GM12878 (cell line): ENCODE measurements at regions not wholly inside any gene's neighbourhood (a gene's known extent, or its start where the extent isn't known, plus 50 kb on each side); places are given as distances from the start of the nearest gene placed in this dataset.

Experiments
- ATAC-seq: fragments of 200-7000 bp; cut with Tn5 transposase; 3 replicates; pipeline ENCODE4 v1.9.1; 2020; ENCODE audit warnings: mild to moderate bottlenecking, moderate library complexity
- BruUV-seq: library from RNA; stranded (reverse); fragments of 400-500 nt; replicated peaks from 2 replicates; lab custom pipeline; 2021; lab: Mats Ljungman, UMichigan
- CTCF ChIA-PET: fragments of 300-600 bp; sonication (Branson Sonifier 250); formaldehyde crosslinking; extraction: SDS; loops from one replicate; lab custom pipeline; 2021; ENCODE audit warnings: inconsistent platforms; lab: Yijun Ruan, JAX
- POLR2A ChIA-PET: fragments of 350-600 bp; formaldehyde crosslinking; extraction: SDS; loops from one replicate; lab custom pipeline; 2021; ENCODE audit warnings: inconsistent platforms; lab: Charles Lee
- RAD21 ChIA-PET: fragments of 300-600 bp; sonication (Branson Sonifier 250); formaldehyde crosslinking; loops from one replicate; lab custom pipeline; 2023; ENCODE audit warnings: antibody characterized with exemption; ENCODE audit not compliant: unreplicated experiment; lab: Charles Lee
- SMC1A ChIA-PET: fragments of 300-600 bp; sonication (Branson Sonifier 250); formaldehyde crosslinking; loops from one replicate; lab custom pipeline; 2023; ENCODE audit not compliant: unreplicated experiment, uncharacterized antibody; lab: Charles Lee
- DNase-seq: peaks from one replicate; pipeline ENCODE4 v3.0.0-alpha.2; 2011; ENCODE audit warnings: low read depth, low spot score
- FAIRE-seq: peaks from 3 replicates; lab custom pipeline; 2011; peaks lifted over from hg19 to GRCh38; lab: Jason Lieb, UNC
- H2AFZ ChIP-seq: 2 replicates; pipeline ENCODE4 v1.6.0; 2011; ENCODE audit warnings: low read depth, low read length, control low read depth; ENCODE audit not compliant: control insufficient read depth
- H3K27ac ChIP-seq: 2 replicates; pipeline ENCODE4 v1.5.1; 2011; ENCODE audit warnings: control low read depth; ENCODE audit not compliant: control insufficient read depth, insufficient read depth
- H3K27me3 ChIP-seq, 2 experiments: replicated peaks in 1 of 2; 2 replicates each; pipeline versions ENCODE4 v1.6.0 to v1.6.1; 2011; ENCODE audit warnings: low read length in 1 of 2; ENCODE audit not compliant: control insufficient read depth in 2 of 2, insufficient read depth in 2 of 2
- H3K36me3 ChIP-seq, 2 experiments: 2 replicates each; pipeline ENCODE4 v1.5.1; 2011; ENCODE audit warnings: low read length in 1 of 2; ENCODE audit not compliant: control insufficient read depth in 2 of 2, insufficient read depth in 2 of 2
- H3K4me1 ChIP-seq: 2 replicates; pipeline ENCODE4 v1.6.1; 2011; ENCODE audit warnings: mild to moderate bottlenecking, low read length, moderate library complexity, mixed read lengths; ENCODE audit not compliant: control insufficient read depth, insufficient read depth
- H3K4me2 ChIP-seq: 2 replicates; pipeline ENCODE4 v1.6.0; 2011; ENCODE audit warnings: control low read depth; ENCODE audit not compliant: control insufficient read depth, insufficient read depth
- H3K4me3 ChIP-seq: fragments of 200-600 bp; sonication (generic); 2 replicates; pipeline ENCODE4 v1.5.1; 2016
- H3K79me2 ChIP-seq: 2 replicates; pipeline ENCODE4 v1.6.0; 2011; ENCODE audit warnings: low read length; ENCODE audit not compliant: control insufficient read depth, insufficient read depth
- H3K9ac ChIP-seq: 2 replicates; pipeline ENCODE4 v1.8.0; 2011; ENCODE audit warnings: low read length, control low read depth, mixed read lengths; ENCODE audit not compliant: control insufficient read depth, insufficient read depth
- H3K9me3 ChIP-seq: replicated peaks from 3 replicates; pipeline ENCODE4 v1.5.1; 2011; ENCODE audit warnings: mild to moderate bottlenecking, low read length; ENCODE audit not compliant: control insufficient read depth, insufficient read depth
- H4K20me1 ChIP-seq: 2 replicates; pipeline ENCODE4 v1.6.0; 2011; ENCODE audit not compliant: control insufficient read depth, insufficient read depth
- BACH1 ChIP-seq: fragments of 450-650 bp; IDR thresholded peaks from 2 replicates; pipeline ENCODE4 v1.6.1; 2017; ENCODE audit warnings: mild to moderate bottlenecking, borderline replicate concordance
- BHLHE40 ChIP-seq, 2 experiments: fragments of 450-650 bp in 1 of 2; IDR thresholded peaks; 2 replicates each; pipeline ENCODE4 v1.6.1; 2011 to 2017; ENCODE audit warnings: low read depth in 2 of 2, borderline replicate concordance in 1 of 2, improper control_type of control experiment in 1 of 2, low read length in 1 of 2, mild to moderate bottlenecking in 1 of 2
- E4F1 ChIP-seq: fragments of 450-650 bp; IDR thresholded peaks from 2 replicates; pipeline ENCODE4 v1.6.1; 2018; ENCODE audit warnings: borderline replicate concordance, mild to moderate bottlenecking; ENCODE audit not compliant: partially characterized antibody
- HDAC6 ChIP-seq: fragments of 200-600 bp; sonication (generic); IDR thresholded peaks from one replicate; pipeline ENCODE4 v1.8.0; 2017; ENCODE audit warnings: antibody characterized with exemption; ENCODE audit not compliant: unreplicated experiment
- MXI1 ChIP-seq: fragments of 150-350 bp; IDR thresholded peaks from 2 replicates; pipeline ENCODE4 v1.6.1; 2011; ENCODE audit warnings: low read depth, mild to moderate bottlenecking, inconsistent platforms, low read length, improper control_type of control experiment
- POLR2AphosphoS5 ChIP-seq: IDR thresholded peaks from 2 replicates; pipeline ENCODE4 v1.6.1; 2011; ENCODE audit warnings: mild to moderate bottlenecking, low read length, inconsistent platforms
- RELA ChIP-seq: fragments of 450-650 bp; IDR thresholded peaks from 2 replicates; pipeline ENCODE4 v1.8.0; 2014; ENCODE audit warnings: borderline replicate concordance; ENCODE audit not compliant: partially characterized antibody
- SIN3A ChIP-seq: IDR thresholded peaks from 2 replicates; pipeline ENCODE4 v1.6.1; 2012; ENCODE audit warnings: low read depth, low read length, improper control_type of control experiment
- SKIL ChIP-seq: fragments of 450-650 bp; IDR thresholded peaks from 2 replicates; pipeline ENCODE4 v1.6.1; 2017; ENCODE audit warnings: mild to moderate bottlenecking, low read depth, inconsistent platforms; ENCODE audit not compliant: poor library complexity, severe bottlenecking
- SMARCA5 ChIP-seq: fragments of 450-650 bp; IDR thresholded peaks from 2 replicates; pipeline ENCODE4 v1.6.1; 2017; ENCODE audit warnings: mild to moderate bottlenecking
- SMC3 ChIP-seq: IDR thresholded peaks from 2 replicates; pipeline ENCODE4 v1.6.1; 2011; ENCODE audit warnings: low read length, improper control_type of control experiment, borderline replicate concordance
- ZBTB40 ChIP-seq: fragments of 450-650 bp; IDR thresholded peaks from 2 replicates; pipeline ENCODE4 v1.6.1; 2016; ENCODE audit warnings: mild to moderate bottlenecking, moderate library complexity, borderline replicate concordance
- ZNF24 ChIP-seq: fragments of 450-650 bp; IDR thresholded peaks from 2 replicates; pipeline ENCODE4 v1.6.1; 2017; ENCODE audit warnings: antibody characterized with exemption, mild to moderate bottlenecking
- WGBS: methylation state at CpG from one replicate; pipeline ENCODE4 v1.1.6; 2016; ENCODE audit warnings: low lambda C conversion rate; ENCODE audit not compliant: insufficient replicate concordance, insufficient coverage; ENCODE audit errors: missing lambda C conversion rate; 5-methylcytosine and 5-hydroxymethylcytosine counted together
- in situ Hi-C: fragments of 300-500 bp; cut with MboI; formaldehyde crosslinking; loops from 9 replicates; pipeline ENCODE4 v1.14.3; 2018; ENCODE audit warnings: mixed read lengths
- intact Hi-C: fragments of 100-400 bp; cut with micrococcal nuclease; formaldehyde crosslinking; loops from one replicate; pipeline ENCODE4 v1.14.2; 2022; ENCODE audit not compliant: unreplicated experiment
- TF ChIP-seq, protein P1 (sequence below): IDR thresholded peaks from 2 replicates; pipeline ENCODE4 v1.6.1; 2011; ENCODE audit warnings: low read depth, low read length, improper control_type of control experiment, borderline replicate concordance

GRCh38 chr18:76273036-76273545, 222.0 kb downstream of the ZNF516 start:
- no TSS peak for BruUV-seq
- TF ChIP-seq MXI1 (no peak), E4F1 (no peak), SMC3 (no peak), SMARCA5 (no peak), SKIL (no peak), HDAC6 (no peak), SIN3A (no peak), ZBTB40 (no peak), POLR2AphosphoS5 (no peak), BHLHE40 (IDR thresholded peaks at IDR 0.05; ENCODE audit: borderline replicate concordance in 1 of 2, low read depth in 2 of 2, low read length in 1 of 2) (no peak), RELA (no peak), BACH1 (no peak), ZNF24 (no peak)
- TF ChIP-seq, protein P1, sequence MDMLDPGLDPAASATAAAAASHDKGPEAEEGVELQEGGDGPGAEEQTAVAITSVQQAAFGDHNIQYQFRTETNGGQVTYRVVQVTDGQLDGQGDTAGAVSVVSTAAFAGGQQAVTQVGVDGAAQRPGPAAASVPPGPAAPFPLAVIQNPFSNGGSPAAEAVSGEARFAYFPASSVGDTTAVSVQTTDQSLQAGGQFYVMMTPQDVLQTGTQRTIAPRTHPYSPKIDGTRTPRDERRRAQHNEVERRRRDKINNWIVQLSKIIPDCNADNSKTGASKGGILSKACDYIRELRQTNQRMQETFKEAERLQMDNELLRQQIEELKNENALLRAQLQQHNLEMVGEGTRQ: no peak

More at GRCh38 chr18:76273036-76273545, 222.0 kb downstream of the ZNF516 start:
- Histone ChIP-seq H3K9ac (no peak overlapping the region), H2AFZ (no peak overlapping the region), H3K4me2 (no peak overlapping the region), H3K79me2 (no peaks in the 10 kb centered on the region), H3K9me3 (no peaks in the 10 kb centered on the region), H3K27me3 (no peaks in the 10 kb centered on the region; a peak in 2 of 4 replicates), H3K4me3 (no peak overlapping the region), H3K36me3 (no peaks in the 10 kb centered on the region; a peak in 1 of 4 replicates), H3K4me1 (no peaks in the 10 kb centered on the region), H4K20me1 (no peaks in the 10 kb centered on the region), H3K27ac (no peak overlapping the region)
- ATAC-seq: no peak
- DNase-seq: no peak
- in situ Hi-C loops (no loop called here), intact Hi-C loops (no loop called here)
- RAD21 ChIA-PET: no interaction called here
- CTCF ChIA-PET: no interaction called here
- POLR2A ChIA-PET: no interaction called here
- 60% methylated on average over 22 of the region's 23 CpGs for WGBS
- FAIRE-seq: no peak
- SMC1A ChIA-PET: no interaction called here
